KBM-7 (cell line): ENCODE measurements at regions not wholly inside any gene's neighbourhood (a gene's known extent, or its start where the extent isn't known, plus 50 kb on each side); places are given as distances from the start of the nearest gene placed in this dataset.
"Not testable (repeated sequence)": the region's sequence is repeated elsewhere in the genome, so short reads cannot be mapped to it uniquely, and the experiment has no call there.

ENCODE experiments used
- DNase-seq: peaks from one replicate; pipeline ENCODE4 v3.0.0-alpha.2; 2015
- in situ Hi-C: fragments of 300-500 bp; cut with MboI; formaldehyde crosslinking; loops from 2 replicates; pipeline ENCODE4 v1.14.3; 2020; ENCODE audit warnings: low sequenced_read_pairs, low pct_unique_long_range_greater_than_20kb, mixed read lengths

- in situ Hi-C loops, result no loop called here
- no peak for DNase-seq
These were observed 67.3 kb upstream of the E2F3 start for GRCh38 chr6:20334334-20334733.

- in situ Hi-C loops, result no loop called here
- no peak for DNase-seq
These were observed 66.7 kb upstream of the E2F3 start for GRCh38 chr6:20334962-20335361.

GRCh38 chr6:20335872-20336271 lies 65.8 kb upstream of the E2F3 start:
- in situ Hi-C loops, result no loop called here
- no peak for DNase-seq

GRCh38 chr6:20338156-20338555 lies 63.5 kb upstream of the E2F3 start:
- DNase-seq, result no peak
- in situ Hi-C loops, result no loop called here

GRCh38 chr6:20340068-20340848 lies 61.4 kb upstream of the E2F3 start:
- in situ Hi-C loops, result no loop called here
- no peak for DNase-seq

GRCh38 chr6:20341096-20341495 lies 60.6 kb upstream of the E2F3 start:
- in situ Hi-C loops, result no loop called here
- DNase-seq, result no peak

- DNase-seq, result no peak
- in situ Hi-C loops, result no loop called here
These were observed 60.1 kb upstream of the E2F3 start for GRCh38 chr6:20341564-20341963.

GRCh38 chr6:20346948-20347347 lies 54.7 kb upstream of the E2F3 start:
- peak; percentile 32 for DNase-seq
- in situ Hi-C loops, result not testable (repeated sequence)

- in situ Hi-C loops, result no loop called here
- DNase-seq, result no peak
These were observed 53.6 kb upstream of the E2F3 start for GRCh38 chr6:20348041-20348440.

- in situ Hi-C loops, result no loop called here
These were observed 52.5 kb upstream of the E2F3 start for GRCh38 chr6:20349225-20349624.

GRCh38 chr6:20350215-20350614 lies 51.5 kb upstream of the E2F3 start:
- in situ Hi-C loops, result no loop called here

More at GRCh38 chr6:20349225-20349624, 52.5 kb upstream of the E2F3 start:
- no peak for DNase-seq

GRCh38 chr6:20351534-20351933 lies 50.1 kb upstream of the E2F3 start:
- in situ Hi-C loops, result no loop called here
- DNase-seq, result no peak

More at GRCh38 chr6:20350215-20350614, 51.5 kb upstream of the E2F3 start:
- DNase-seq, result no peak
